Parathyroid adenoma (tissue), 2 donors: ENCODE measurements at regions not wholly inside any gene's neighbourhood (a gene's known extent, or its start where the extent isn't known, plus 50 kb on each side); places are given as distances from the start of the nearest gene placed in this dataset.

ENCODE experiments used
- H2AFZ ChIP-seq: fragments of 300-600 bp; sonication (generic); one replicate; pipeline ENCODE4 v1.7.0; 2017; ENCODE audit warnings: antibody characterized with exemption, mild to moderate bottlenecking
- H3K27ac ChIP-seq: fragments of 300-600 bp; sonication (generic); one replicate; pipeline ENCODE4 v1.7.0; 2017
- H3K27me3 ChIP-seq: fragments of 300-600 bp; sonication (generic); one replicate; pipeline ENCODE4 v1.7.0; 2017; ENCODE audit warnings: low read length; ENCODE audit not compliant: control insufficient read depth, insufficient read depth
- H3K36me3 ChIP-seq: fragments of 300-600 bp; sonication (generic); one replicate; pipeline ENCODE4 v1.7.0; 2017; ENCODE audit warnings: low read length; ENCODE audit not compliant: control insufficient read depth, insufficient read depth
- H3K4me1 ChIP-seq: fragments of 300-600 bp; sonication (generic); one replicate; pipeline ENCODE4 v1.7.0; 2017; ENCODE audit warnings: control low read depth
- H3K4me2 ChIP-seq: fragments of 300-600 bp; sonication (generic); one replicate; pipeline ENCODE4 v1.7.0; 2017; ENCODE audit warnings: low read length
- H3K4me3 ChIP-seq: fragments of 300-600 bp; sonication (generic); one replicate; pipeline ENCODE4 v1.7.0; 2017; ENCODE audit warnings: low read depth, low read length
- H3K79me2 ChIP-seq: fragments of 300-600 bp; sonication (generic); one replicate; pipeline ENCODE4 v1.7.0; 2017; ENCODE audit warnings: control low read depth
- H3K9ac ChIP-seq: fragments of 300-600 bp; sonication (generic); one replicate; pipeline ENCODE4 v1.7.0; 2017; ENCODE audit warnings: mild to moderate bottlenecking
- H3K9me3 ChIP-seq: fragments of 300-600 bp; sonication (generic); one replicate; pipeline ENCODE4 v1.7.0; 2017; ENCODE audit warnings: low read length; ENCODE audit not compliant: control insufficient read depth
- TF ChIP-seq, protein P1 (sequence below): fragments of 300-600 bp; sonication (generic); IDR thresholded peaks from one replicate; pipeline ENCODE4 v1.7.0; 2017; ENCODE audit warnings: antibody characterized with exemption, mild to moderate bottlenecking
- donor health status: primary hyperparathyroidism.

DNA sequence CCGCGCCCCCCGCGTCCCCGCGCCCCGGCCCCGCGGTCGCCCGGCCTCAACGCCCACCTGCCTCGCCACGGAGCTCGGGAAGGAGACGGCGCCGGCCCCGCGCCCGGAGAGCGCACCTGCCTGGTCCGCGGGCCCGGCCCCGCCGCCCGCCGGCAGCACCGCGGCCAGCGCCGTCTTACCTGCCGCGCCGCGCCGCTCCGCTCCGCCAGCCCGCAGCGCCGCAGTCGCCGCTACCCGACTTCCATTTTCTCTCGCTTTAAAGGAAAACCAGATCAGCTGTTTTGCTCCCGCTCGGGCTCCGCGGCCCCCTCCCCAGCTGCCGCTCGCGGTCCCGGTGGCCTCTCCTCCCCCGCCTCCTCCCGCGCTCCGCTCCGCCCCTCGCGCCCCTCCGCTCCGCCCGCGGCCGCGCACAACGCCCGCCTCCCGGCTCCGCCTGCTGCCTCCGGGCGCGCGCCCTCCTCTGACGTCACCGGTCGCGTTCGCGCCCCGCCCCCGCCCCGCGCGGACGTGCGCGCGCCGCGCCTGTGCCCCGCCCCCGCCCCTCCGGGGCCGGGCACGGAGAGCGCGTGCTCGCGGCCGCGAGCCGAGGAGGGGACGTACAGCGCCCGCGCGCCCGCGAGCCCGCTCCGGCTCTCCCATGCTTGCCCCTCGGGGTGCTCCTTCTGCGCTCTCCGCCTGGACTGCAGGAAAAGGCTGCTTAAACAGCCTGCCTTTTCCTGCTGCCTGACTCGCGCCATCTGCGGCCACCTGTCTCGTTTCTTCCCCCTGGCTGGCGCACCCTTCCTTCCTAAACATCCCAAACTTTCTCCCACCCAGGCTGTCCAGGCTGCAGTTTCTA lies 159.8 kb upstream of the CHRNA7 start, which contains the start of gene OTUD7A:
OTUD7A (minus strand) TSS at position 346 of the 838 bp plus-strand sequence.
- Histone ChIP-seq H3K27me3 (no peaks in the 10 kb centered on the region), H2AFZ (peak within 1 kb of the TSS; percentile 89), H3K4me2 (peak within 1 kb of the TSS; percentile 63), H3K27ac (peak within 1 kb of the TSS; percentile 49), H3K9me3 (no peaks in the 10 kb centered on the region), H3K36me3 (no peaks in the 10 kb centered on the region), H3K4me3 (peak within 1 kb of the TSS; percentile 50), H3K79me2 (peaks cover 8% of the 10 kb centered on the region), H3K9ac (no peak within 1 kb of the TSS), H3K4me1 (peaks cover 2% of the 10 kb centered on the region)
- TF ChIP-seq, protein P1, sequence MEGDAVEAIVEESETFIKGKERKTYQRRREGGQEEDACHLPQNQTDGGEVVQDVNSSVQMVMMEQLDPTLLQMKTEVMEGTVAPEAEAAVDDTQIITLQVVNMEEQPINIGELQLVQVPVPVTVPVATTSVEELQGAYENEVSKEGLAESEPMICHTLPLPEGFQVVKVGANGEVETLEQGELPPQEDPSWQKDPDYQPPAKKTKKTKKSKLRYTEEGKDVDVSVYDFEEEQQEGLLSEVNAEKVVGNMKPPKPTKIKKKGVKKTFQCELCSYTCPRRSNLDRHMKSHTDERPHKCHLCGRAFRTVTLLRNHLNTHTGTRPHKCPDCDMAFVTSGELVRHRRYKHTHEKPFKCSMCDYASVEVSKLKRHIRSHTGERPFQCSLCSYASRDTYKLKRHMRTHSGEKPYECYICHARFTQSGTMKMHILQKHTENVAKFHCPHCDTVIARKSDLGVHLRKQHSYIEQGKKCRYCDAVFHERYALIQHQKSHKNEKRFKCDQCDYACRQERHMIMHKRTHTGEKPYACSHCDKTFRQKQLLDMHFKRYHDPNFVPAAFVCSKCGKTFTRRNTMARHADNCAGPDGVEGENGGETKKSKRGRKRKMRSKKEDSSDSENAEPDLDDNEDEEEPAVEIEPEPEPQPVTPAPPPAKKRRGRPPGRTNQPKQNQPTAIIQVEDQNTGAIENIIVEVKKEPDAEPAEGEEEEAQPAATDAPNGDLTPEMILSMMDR = no peak

- peak overlapping the region; percentile 57 for H3K4me2 ChIP-seq
- H3K36me3 ChIP-seq = no peaks in the 10 kb centered on the region
- H3K27ac ChIP-seq = peak overlapping the region; percentile 49
- peaks cover 8% of the 10 kb centered on the region for H3K79me2 ChIP-seq
- H3K9me3 ChIP-seq = no peaks in the 10 kb centered on the region
- H3K9ac ChIP-seq = no peak overlapping the region
- no peaks in the 10 kb centered on the region for H3K27me3 ChIP-seq
- TF ChIP-seq, protein P1 = no peak
- peaks cover 2% of the 10 kb centered on the region for H3K4me1 ChIP-seq
- H3K4me3 ChIP-seq = peak overlapping the region; percentile 50
- H2AFZ ChIP-seq = peak overlapping the region; percentile 89
Measured at GRCh38 chr15:31871166-31871886, 159.0 kb upstream of the CHRNA7 start.

GRCh38 chr15:31871887-31872281 lies 158.4 kb upstream of the CHRNA7 start:
- H3K79me2 ChIP-seq = peaks cover 8% of the 10 kb centered on the region
- H3K4me3 ChIP-seq = no peak overlapping the region
- no peaks in the 10 kb centered on the region for H3K9me3 ChIP-seq
- H3K4me2 ChIP-seq = no peak overlapping the region
- H3K36me3 ChIP-seq = no peaks in the 10 kb centered on the region
- H3K4me1 ChIP-seq = peaks cover 2% of the 10 kb centered on the region
- no peak overlapping the region for H3K9ac ChIP-seq
- H3K27me3 ChIP-seq = no peaks in the 10 kb centered on the region
- H3K27ac ChIP-seq = no peak overlapping the region
- H2AFZ ChIP-seq = no peak overlapping the region
- TF ChIP-seq, protein P1 = no peak

- no peaks in the 10 kb centered on the region for H3K9me3 ChIP-seq
- H3K27me3 ChIP-seq = no peaks in the 10 kb centered on the region
- H3K4me2 ChIP-seq = no peak overlapping the region
- no peak overlapping the region for H2AFZ ChIP-seq
- no peaks in the 10 kb centered on the region for H3K4me1 ChIP-seq
- no peak overlapping the region for H3K4me3 ChIP-seq
- no peaks in the 10 kb centered on the region for H3K36me3 ChIP-seq
- TF ChIP-seq, protein P1 = no peak
- H3K79me2 ChIP-seq = no peaks in the 10 kb centered on the region
- no peak overlapping the region for H3K27ac ChIP-seq
- H3K9ac ChIP-seq = no peak overlapping the region
Measured at GRCh38 chr15:31887246-31887645, 143.1 kb upstream of the CHRNA7 start.
